Vagina (tissue), 2 donors: ENCODE measurements at regions not wholly inside any gene's neighbourhood (a gene's known extent, or its start where the extent isn't known, plus 50 kb on each side); places are given as distances from the start of the nearest gene placed in this dataset.

ENCODE experiments used
- DNase-seq, 2 donors: peaks; one replicate each; pipeline ENCODE4 v3.0.0-alpha.2; 2017; ENCODE audit errors: extremely low spot score in 2 of 2
- H3K27ac ChIP-seq: fragments of 200-600 bp; sonication (generic); one replicate; pipeline ENCODE4 v1.5.1; 2019
- H3K27me3 ChIP-seq: fragments of 200-600 bp; sonication (generic); one replicate; pipeline ENCODE4 v1.5.1; 2019
- H3K36me3 ChIP-seq, 2 donors: fragments of 200-600 bp; sonication (generic); one replicate each; pipeline ENCODE4 v1.5.1; 2017 to 2019
- H3K4me1 ChIP-seq: fragments of 200-600 bp; sonication (generic); one replicate; pipeline ENCODE4 v1.5.1; 2019
- H3K4me3 ChIP-seq, 2 donors: fragments of 200-600 bp; sonication (generic); 1 replicate in 1 of 2; 2 replicates in 1 of 2; pipeline ENCODE4 v1.5.1; 2016 to 2019
- H3K9me3 ChIP-seq: fragments of 200-600 bp; sonication (generic); one replicate; pipeline ENCODE4 v1.5.1; 2019
- POLR2A ChIP-seq, 2 donors: fragments of 450-650 bp; IDR thresholded peaks; one replicate each; pipeline ENCODE4 v1.6.1; 2017; ENCODE audit warnings: antibody characterized with exemption in 2 of 2, mild to moderate bottlenecking in 2 of 2, moderate library complexity in 2 of 2
- POLR2AphosphoS5 ChIP-seq, 2 donors: sonication (generic); formaldehyde crosslinking; IDR thresholded peaks; one replicate each; pipeline ENCODE4 v1.9.0; 2017; ENCODE audit warnings: antibody characterized with exemption in 2 of 2, mild to moderate bottlenecking in 2 of 2, low read depth in 1 of 2; ENCODE audit not compliant: insufficient read depth in 1 of 2
- intact Hi-C: fragments of 100-400 bp; cut with DNase I; formaldehyde crosslinking; loops from one replicate; pipeline ENCODE4 v1.15.1; 2023
- TF ChIP-seq, protein P1 (sequence below), 3 experiments: fragments of 450-650 bp in 2 of 3; fragments of 200-600 bp in 1 of 3; sonication (generic) in 1 of 3; IDR thresholded peaks; one replicate each; pipeline ENCODE4 v1.5.1; 2017 to 2019; ENCODE audit warnings: antibody characterized with exemption in 3 of 3, mild to moderate bottlenecking in 2 of 3, moderate library complexity in 2 of 3

DNA sequence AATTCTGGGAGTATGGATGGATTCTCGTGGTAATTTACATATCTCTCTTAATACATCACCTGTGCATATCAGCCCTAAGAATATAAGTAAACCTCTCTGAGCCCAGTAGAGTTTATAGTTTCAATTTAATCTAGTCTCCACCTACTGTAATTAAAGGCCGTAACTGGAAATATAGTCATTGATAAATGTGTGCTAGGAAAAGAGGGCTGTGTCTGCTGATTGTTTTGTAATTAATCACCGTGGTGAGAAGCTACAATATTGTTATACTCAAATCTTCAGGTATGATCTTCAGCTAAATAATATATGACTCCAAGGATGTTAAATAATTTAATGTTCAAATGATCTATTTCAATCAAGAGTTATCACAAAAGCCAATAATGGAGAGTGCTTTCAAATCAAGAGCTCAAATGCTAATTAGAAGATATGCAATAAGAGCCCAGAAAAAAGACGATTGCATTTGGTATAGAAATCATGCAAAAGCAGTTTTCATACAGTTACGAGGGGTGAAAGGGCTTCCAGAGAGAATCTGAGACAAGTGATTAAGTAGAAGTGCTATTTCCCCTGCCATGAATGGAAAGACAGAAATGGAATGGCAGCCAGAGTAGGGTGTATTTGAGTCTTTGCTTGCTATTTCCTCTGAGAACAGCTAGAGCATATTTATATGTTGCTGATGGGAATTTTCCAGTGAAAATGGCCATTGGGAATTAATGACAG lies 1134.3 kb downstream of the NCAM2 start:
- no peaks in the 10 kb centered on the region for H3K9me3 ChIP-seq
- DNase-seq, result no peak
- H3K4me1 ChIP-seq, result no peaks in the 10 kb centered on the region
- TF ChIP-seq, protein P1, sequence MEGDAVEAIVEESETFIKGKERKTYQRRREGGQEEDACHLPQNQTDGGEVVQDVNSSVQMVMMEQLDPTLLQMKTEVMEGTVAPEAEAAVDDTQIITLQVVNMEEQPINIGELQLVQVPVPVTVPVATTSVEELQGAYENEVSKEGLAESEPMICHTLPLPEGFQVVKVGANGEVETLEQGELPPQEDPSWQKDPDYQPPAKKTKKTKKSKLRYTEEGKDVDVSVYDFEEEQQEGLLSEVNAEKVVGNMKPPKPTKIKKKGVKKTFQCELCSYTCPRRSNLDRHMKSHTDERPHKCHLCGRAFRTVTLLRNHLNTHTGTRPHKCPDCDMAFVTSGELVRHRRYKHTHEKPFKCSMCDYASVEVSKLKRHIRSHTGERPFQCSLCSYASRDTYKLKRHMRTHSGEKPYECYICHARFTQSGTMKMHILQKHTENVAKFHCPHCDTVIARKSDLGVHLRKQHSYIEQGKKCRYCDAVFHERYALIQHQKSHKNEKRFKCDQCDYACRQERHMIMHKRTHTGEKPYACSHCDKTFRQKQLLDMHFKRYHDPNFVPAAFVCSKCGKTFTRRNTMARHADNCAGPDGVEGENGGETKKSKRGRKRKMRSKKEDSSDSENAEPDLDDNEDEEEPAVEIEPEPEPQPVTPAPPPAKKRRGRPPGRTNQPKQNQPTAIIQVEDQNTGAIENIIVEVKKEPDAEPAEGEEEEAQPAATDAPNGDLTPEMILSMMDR (IDR thresholded peaks at IDR 0.05), result no peak
- no peak for TF ChIP-seq POLR2AphosphoS5 (IDR thresholded peaks at IDR 0.05; ENCODE audit: insufficient read depth in 1 of 2, low read depth in 1 of 2)
- TF ChIP-seq POLR2A (IDR thresholded peaks at IDR 0.05), result no peak
- no peak overlapping the region for H3K4me3 ChIP-seq
- H3K36me3 ChIP-seq, result no peaks in the 10 kb centered on the region
- intact Hi-C loops, result no loop called here
- no peak overlapping the region for H3K27ac ChIP-seq
- no peaks in the 10 kb centered on the region for H3K27me3 ChIP-seq

DNA sequence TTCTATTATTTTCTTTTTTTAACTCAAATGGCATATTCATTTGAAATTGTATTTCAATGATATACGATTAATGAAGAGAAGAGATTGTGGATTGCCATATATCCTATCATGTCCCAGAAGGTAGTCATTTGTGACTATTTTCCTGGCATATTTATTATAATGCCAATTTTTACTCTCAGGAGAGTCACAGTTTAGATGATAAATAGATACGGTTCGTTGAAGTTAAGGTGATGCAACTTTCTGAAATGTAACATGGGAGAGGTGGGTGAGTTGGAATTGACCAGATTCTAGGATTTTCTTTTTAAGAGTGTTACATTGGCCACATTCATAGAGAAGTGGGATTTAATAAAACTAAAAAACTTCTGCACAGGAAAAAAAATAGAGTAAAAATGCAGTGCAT lies 1138.5 kb downstream of the NCAM2 start:
- TF ChIP-seq POLR2A (IDR thresholded peaks at IDR 0.05) (no peak), POLR2AphosphoS5 (IDR thresholded peaks at IDR 0.05; ENCODE audit: insufficient read depth in 1 of 2, low read depth in 1 of 2) (no peak)
- TF ChIP-seq, protein P1 (IDR thresholded peaks at IDR 0.05), result no peak
- DNase-seq, result no peak
- intact Hi-C loops, result no loop called here
- Histone ChIP-seq H3K4me1 (no peaks in the 10 kb centered on the region), H3K4me3 (no peak overlapping the region), H3K27me3 (no peaks in the 10 kb centered on the region), H3K9me3 (no peaks in the 10 kb centered on the region), H3K27ac (no peak overlapping the region), H3K36me3 (no peaks in the 10 kb centered on the region)

DNA sequence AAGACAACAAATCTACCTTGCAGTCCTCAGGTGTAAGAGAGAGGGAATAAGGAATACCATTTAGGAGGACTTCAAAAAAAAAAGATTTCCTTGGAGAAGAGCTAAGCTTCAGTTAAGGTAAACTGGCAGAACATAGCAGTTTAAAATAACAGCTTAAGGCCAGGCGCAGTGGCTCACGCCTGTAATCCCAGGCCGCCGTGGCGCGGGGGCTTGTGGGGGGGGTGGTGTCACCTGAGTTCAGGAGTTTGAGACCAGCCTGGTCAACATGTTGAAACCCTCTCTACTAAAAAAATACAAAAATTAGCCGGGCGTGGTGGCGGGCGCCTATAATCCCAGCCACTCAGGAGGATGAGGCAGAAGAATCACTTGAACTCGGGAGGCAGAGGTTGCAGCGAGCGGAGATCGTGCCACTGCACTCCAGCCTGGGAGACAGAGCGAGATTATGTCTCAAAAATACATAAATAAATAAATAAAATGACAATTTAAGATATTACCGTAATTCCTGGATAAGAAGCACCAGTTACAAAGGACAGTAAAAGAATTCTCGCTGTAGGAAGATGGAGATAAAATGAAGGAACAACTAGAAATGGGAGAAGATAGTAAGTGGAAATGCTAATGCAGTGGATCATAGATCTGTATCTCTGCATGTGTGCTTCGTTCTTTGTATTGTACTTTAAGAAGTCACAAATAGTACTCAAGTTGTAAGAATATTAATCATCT lies 1140.2 kb downstream of the NCAM2 start:
- Histone ChIP-seq H3K4me3 (no peak overlapping the region), H3K27me3 (no peaks in the 10 kb centered on the region), H3K4me1 (no peaks in the 10 kb centered on the region), H3K9me3 (no peaks in the 10 kb centered on the region), H3K27ac (no peak overlapping the region), H3K36me3 (no peaks in the 10 kb centered on the region)
- DNase-seq, result no peak
- TF ChIP-seq POLR2AphosphoS5 (IDR thresholded peaks at IDR 0.05; ENCODE audit: insufficient read depth in 1 of 2, low read depth in 1 of 2) (no peak), POLR2A (IDR thresholded peaks at IDR 0.05) (no peak)
- TF ChIP-seq, protein P1 (IDR thresholded peaks at IDR 0.05), result no peak
- intact Hi-C loops, result no loop called here

DNA sequence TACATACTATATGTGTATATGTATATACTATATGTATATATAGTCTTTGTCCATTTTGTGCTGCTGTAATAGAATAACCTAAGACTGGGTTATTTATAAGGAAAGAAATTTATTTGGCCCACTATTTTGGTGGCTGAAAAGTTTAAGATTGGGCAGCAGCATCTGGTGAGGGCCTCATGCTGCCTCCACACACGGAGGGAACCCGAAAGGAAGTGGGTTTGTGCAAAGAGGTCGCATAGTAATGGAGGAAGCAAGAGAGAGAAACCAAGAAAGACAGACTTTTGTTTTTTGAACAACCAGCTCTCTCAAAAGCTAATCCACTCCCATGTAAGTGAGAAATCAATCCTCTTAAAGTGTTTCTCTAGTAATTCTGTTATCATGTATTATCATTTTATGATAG lies 1147.3 kb downstream of the NCAM2 start:
- Histone ChIP-seq H3K4me1 (no peaks in the 10 kb centered on the region), H3K9me3 (peaks cover 7% of the 10 kb centered on the region), H3K4me3 (no peak overlapping the region), H3K36me3 (no peaks in the 10 kb centered on the region), H3K27ac (no peak overlapping the region), H3K27me3 (no peaks in the 10 kb centered on the region)
- no peak for DNase-seq
- TF ChIP-seq, protein P1 (IDR thresholded peaks at IDR 0.05), result no peak
- TF ChIP-seq POLR2A (IDR thresholded peaks at IDR 0.05) (no peak), POLR2AphosphoS5 (IDR thresholded peaks at IDR 0.05; ENCODE audit: insufficient read depth in 1 of 2, low read depth in 1 of 2) (no peak)
- intact Hi-C loops, result no loop called here
